K562 (cell line): ENCODE measurements at regions not wholly inside any gene's neighbourhood (a gene's known extent, or its start where the extent isn't known, plus 50 kb on each side); places are given as distances from the start of the nearest gene placed in this dataset.

Source experiments
- CCNT2 ChIP-seq: IDR thresholded peaks from 2 replicates; pipeline ENCODE4 v1.6.1; 2011; ENCODE audit warnings: borderline replicate concordance, low read depth, mild to moderate bottlenecking, moderate library complexity, mixed read lengths, low read length; ENCODE audit not compliant: insufficient read length; ENCODE audit errors: extremely low read depth
- CEBPB ChIP-seq: fragments of 450-650 bp; IDR thresholded peaks from 2 replicates; pipeline ENCODE4 v1.6.1; 2016; ENCODE audit warnings: missing genetic modification characterization, missing compliant biosample characterization
- CREB1 ChIP-seq, 2 experiments: sonication (generic) in 1 of 2; formaldehyde crosslinking in 1 of 2; IDR thresholded peaks; 2 replicates each; pipeline versions ENCODE4 v1.6.1 to v1.8.0; 2012 to 2022; ENCODE audit warnings: inconsistent platforms in 1 of 2, mild to moderate bottlenecking in 1 of 2, missing genetic modification reagents in 1 of 2, moderate library complexity in 1 of 2
- ID3 ChIP-seq, 2 experiments: fragments of 250-450 bp in 1 of 2; fragments of 450-650 bp in 1 of 2; sonication (Bioruptor Pico) in 1 of 2; IDR thresholded peaks; 2 replicates each; pipeline versions ENCODE4 v1.6.1 to v1.8.0; 2016 to 2021; ENCODE audit warnings: mild to moderate bottlenecking in 2 of 2, moderate library complexity in 2 of 2, missing compliant biosample characterization in 1 of 2, missing genetic modification characterization in 1 of 2
- JUNB ChIP-seq: fragments of 450-650 bp; formaldehyde crosslinking; conservative IDR thresholded peaks from 2 replicates; pipeline ENCODE4 v1.4.0; 2020; ENCODE audit warnings: mild to moderate bottlenecking
- JUND ChIP-seq, 2 experiments: IDR thresholded peaks; 2 replicates in 1 of 2; 3 replicates in 1 of 2; pipeline ENCODE4 v1.6.1; 2011; ENCODE audit warnings: borderline replicate concordance in 2 of 2, low read depth in 2 of 2, low read length in 2 of 2, improper control_type of control experiment in 1 of 2, missing biosample characterization in 1 of 2, missing genetic modification characterization in 1 of 2, missing genetic modification reagents in 1 of 2
- KAT2B ChIP-seq: IDR thresholded peaks from one replicate; pipeline ENCODE4 v1.6.1; 2012; ENCODE audit warnings: low read depth, mild to moderate bottlenecking, control low read depth, inconsistent platforms, low read length, moderate library complexity
- KDM5B ChIP-seq: fragments of 200-600 bp; sonication (generic); IDR thresholded peaks from 2 replicates; pipeline ENCODE4 v1.6.1; 2012; ENCODE audit warnings: low read depth, mild to moderate bottlenecking, moderate library complexity, low read length, control low read depth, inconsistent platforms; ENCODE audit not compliant: insufficient replicate concordance
- LARP7 ChIP-seq: fragments of 450-650 bp; IDR thresholded peaks from 2 replicates; pipeline ENCODE4 v1.6.1; 2016
- MYC ChIP-seq, 2 experiments: fragments of 250-450 bp in 1 of 2; sonication (Bioruptor Pico) in 1 of 2; IDR thresholded peaks; 2 replicates each; pipeline versions ENCODE4 v1.5.1 to v1.6.1; 2012 to 2021; ENCODE audit warnings: low read depth in 2 of 2, borderline replicate concordance in 1 of 2, improper control_type of control experiment in 1 of 2, low read length in 1 of 2, mild to moderate bottlenecking in 1 of 2, moderate library complexity in 1 of 2
- NFATC3 ChIP-seq: fragments of 450-650 bp; IDR thresholded peaks from 2 replicates; pipeline ENCODE4 v1.6.1; 2017; ENCODE audit warnings: mild to moderate bottlenecking
- PCBP1 ChIP-seq: fragments of 200-400 bp; formaldehyde crosslinking; IDR thresholded peaks from 2 replicates; pipeline ENCODE4 v1.6.1; 2018; ENCODE audit warnings: mild to moderate bottlenecking, low read depth, low read length; ENCODE audit not compliant: poor library complexity, severe bottlenecking
- RBM25 ChIP-seq: fragments of 200-400 bp; formaldehyde crosslinking; IDR thresholded peaks from 2 replicates; pipeline ENCODE4 v1.6.1; 2018; ENCODE audit warnings: low read length, low read depth, moderate library complexity; ENCODE audit not compliant: severe bottlenecking
- SMARCA4 ChIP-seq: fragments of 450-650 bp; IDR thresholded peaks from 2 replicates; pipeline ENCODE4 v1.6.1; 2016
- SPI1 ChIP-seq: IDR thresholded peaks from 2 replicates; pipeline ENCODE4 v1.6.1; 2011; ENCODE audit warnings: low read depth, low read length, control low read depth, borderline replicate concordance
- SRSF3 ChIP-seq: fragments of 200-400 bp; formaldehyde crosslinking; IDR thresholded peaks from 2 replicates; pipeline ENCODE4 v1.6.1; 2016; ENCODE audit warnings: mild to moderate bottlenecking, low read length, moderate library complexity; ENCODE audit not compliant: insufficient read depth
- STAG1 ChIP-seq: sonication (generic); formaldehyde crosslinking; IDR thresholded peaks from 2 replicates; pipeline ENCODE4 v1.5.0; 2020; ENCODE audit warnings: missing genetic modification reagents, borderline replicate concordance
- TBP ChIP-seq: optimal IDR thresholded peaks from 2 replicates; pipeline ENCODE3; 2011; ENCODE audit warnings: low read depth, low read length, improper control_type of control experiment
- TFAP4 ChIP-seq: sonication (generic); formaldehyde crosslinking; IDR thresholded peaks from 2 replicates; pipeline ENCODE4 v1.8.0; 2022; ENCODE audit warnings: missing genetic modification reagents, mild to moderate bottlenecking, moderate library complexity, borderline replicate concordance
- THAP12 ChIP-seq: fragments of 250-450 bp; sonication (Bioruptor Pico); IDR thresholded peaks from 2 replicates; pipeline ENCODE4 v1.9.0; 2021; ENCODE audit warnings: mild to moderate bottlenecking, inconsistent platforms
- THRAP3 ChIP-seq: fragments of 450-650 bp; IDR thresholded peaks from 2 replicates; pipeline ENCODE4 v1.6.1; 2016; ENCODE audit warnings: mild to moderate bottlenecking, inconsistent platforms, borderline replicate concordance
- ZFX ChIP-seq: sonication (generic); formaldehyde crosslinking; IDR thresholded peaks from 2 replicates; pipeline ENCODE4 v1.8.0; 2022; ENCODE audit warnings: mild to moderate bottlenecking, missing genetic modification reagents, moderate library complexity
- ZNF224 ChIP-seq: sonication (generic); formaldehyde crosslinking; IDR thresholded peaks from 2 replicates; pipeline ENCODE4 v1.8.0; 2022; ENCODE audit warnings: mild to moderate bottlenecking, missing genetic modification reagents

- no peak; the same call in 1 of the 2 replicates for TF ChIP-seq THAP12 (CRISPR knock-in tag)
- no peak for TF ChIP-seq STAG1
- peak; percentile 53 for TF ChIP-seq ZFX
- no peak for TF ChIP-seq JUND (IDR thresholded peaks at IDR 0.05; ENCODE audit: borderline replicate concordance, low read depth, low read length)
- TF ChIP-seq JUND (tag; IDR thresholded peaks at IDR 0.05; ENCODE audit: borderline replicate concordance, low read depth, low read length) = no peak
- TF ChIP-seq CREB1 (IDR thresholded peaks at IDR 0.05) = no peak
- TF ChIP-seq CREB1 (CRISPR knock-in tag; IDR thresholded peaks at IDR 0.05) = no peak
- no peak for TF ChIP-seq ZNF224 (CRISPR knock-in tag)
- TF ChIP-seq RBM25 = no peak
- no peak for TF ChIP-seq KDM5B
- peak; percentile 80 for TF ChIP-seq MYC (IDR thresholded peaks at IDR 0.05; ENCODE audit: low read depth, low read length)
- TF ChIP-seq MYC (CRISPR knock-in tag; IDR thresholded peaks at IDR 0.05; ENCODE audit: borderline replicate concordance, low read depth) = peak; percentile 36; the same call in 1 of the 2 replicates
- TF ChIP-seq THRAP3 = no peak
- TF ChIP-seq SPI1 = peak; percentile 29; the same call in 1 of the 2 replicates
- TF ChIP-seq CCNT2 = no peak
- TF ChIP-seq TFAP4 (CRISPR knock-in tag) = 0 out of 2 replicates have a peak, but pooled peaks have one; percentile 39
- TF ChIP-seq TBP = no peak
- no peak for TF ChIP-seq ID3 (CRISPR knock-in tag; IDR thresholded peaks at IDR 0.05)
- no peak for TF ChIP-seq ID3 (tag; IDR thresholded peaks at IDR 0.05)
- no peak for TF ChIP-seq JUNB (CRISPR knock-in tag)
- no peak for TF ChIP-seq KAT2B
- TF ChIP-seq CEBPB (tag) = no peak
- TF ChIP-seq SMARCA4 = no peak
- TF ChIP-seq LARP7 = no peak
- no peak for TF ChIP-seq SRSF3
- no peak for TF ChIP-seq NFATC3
- TF ChIP-seq PCBP1 = peak; percentile 68
These were observed 150.2 kb upstream of the GSE1 start (continued) for GRCh38 chr16:85462714-85463611.
